Superior temporal gyrus (tissue), 1 donor: ENCODE measurements at regions not wholly inside any gene's neighbourhood (a gene's known extent, or its start where the extent isn't known, plus 50 kb on each side); places are given as distances from the start of the nearest gene placed in this dataset.

Experiments
- DNase-seq: peaks from one replicate; pipeline ENCODE4 v3.0.0-alpha.2; 2016; ENCODE audit errors: extremely low spot score

GRCh38 chr12:58481811-58482210 is 438.5 kb downstream of the LRIG3 start:
- no peak for DNase-seq

GRCh38 chr12:58487255-58487654 is 433.0 kb downstream of the LRIG3 start:
- DNase-seq: no peak

GRCh38 chr12:58487678-58488161 is 432.6 kb downstream of the LRIG3 start:
- DNase-seq: no peak

GRCh38 chr12:58489394-58489793 is 430.9 kb downstream of the LRIG3 start:
- no peak for DNase-seq

GRCh38 chr12:58491306-58491705 is 429.0 kb downstream of the LRIG3 start:
- DNase-seq: no peak

- no peak for DNase-seq
Observed at GRCh38 chr12:58496411-58497190, 423.7 kb downstream of the LRIG3 start.

- DNase-seq: no peak
Observed at GRCh38 chr12:58500399-58500798, 419.9 kb downstream of the LRIG3 start.

- DNase-seq: no peak
Observed at GRCh38 chr12:58502226-58502625, 418.1 kb downstream of the LRIG3 start.

- DNase-seq: no peak
Observed at GRCh38 chr12:58502841-58503240, 417.5 kb downstream of the LRIG3 start.

- no peak for DNase-seq
Observed at GRCh38 chr12:58503731-58504130, 416.6 kb downstream of the LRIG3 start.

GRCh38 chr12:58504143-58504938 is 416.0 kb downstream of the LRIG3 start:
- no peak for DNase-seq

- no peak for DNase-seq
Observed at GRCh38 chr12:58509116-58509885, 411.0 kb downstream of the LRIG3 start.

- DNase-seq: no peak
Observed at GRCh38 chr12:58513301-58513834, 406.9 kb downstream of the LRIG3 start.

GRCh38 chr12:58513852-58514251 is 406.5 kb downstream of the LRIG3 start:
- DNase-seq: no peak

GRCh38 chr12:58519839-58520238 is 400.5 kb downstream of the LRIG3 start:
- no peak for DNase-seq

- DNase-seq: no peak
Observed at GRCh38 chr12:58521152-58521551, 399.2 kb downstream of the LRIG3 start.

GRCh38 chr12:58521796-58522195 is 398.5 kb downstream of the LRIG3 start:
- DNase-seq: no peak

GRCh38 chr12:58523360-58523759 is 396.9 kb downstream of the LRIG3 start:
- peak; percentile 47 for DNase-seq

GRCh38 chr12:58528271-58528670 is 392.0 kb downstream of the LRIG3 start:
- no peak for DNase-seq

- DNase-seq: peak; percentile 20
Observed at GRCh38 chr12:58529114-58529665, 391.1 kb downstream of the LRIG3 start.

GRCh38 chr12:58529897-58530741 is 390.2 kb downstream of the LRIG3 start:
- peak; percentile 41 for DNase-seq
